ENCODE measurements at regions not wholly inside any gene's neighbourhood (a gene's known extent, or its start where the extent isn't known, plus 50 kb on each side); places are given as distances from the start of the nearest gene placed in this dataset.

DNA sequence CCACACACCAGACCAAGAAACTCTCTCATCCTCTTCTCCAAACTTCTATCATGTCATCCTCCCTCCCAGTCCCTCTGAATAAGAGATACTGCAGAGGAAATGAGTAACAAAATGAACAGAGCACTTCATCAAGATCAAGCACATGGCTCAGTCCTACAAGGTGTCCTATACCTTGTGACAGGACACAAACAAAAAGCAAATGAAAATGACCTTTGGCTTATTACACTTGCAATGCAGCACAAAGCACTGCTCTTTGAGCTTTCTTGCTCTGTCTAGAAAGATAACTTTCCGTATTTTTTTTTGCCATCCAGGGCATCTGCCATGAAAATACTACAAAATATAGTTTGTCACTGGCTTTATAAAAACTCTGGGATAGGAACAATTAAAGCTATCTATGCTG is 402.7 kb downstream of the HNRNPD start:
- Histone ChIP-seq H3K9ac (ENCODE audit: insufficient read depth, low read length) (no peak overlapping the region), H3K4me1 (ENCODE audit: control insufficient read depth, extremely low read depth, insufficient read depth, low read length) (no peaks in the 10 kb centered on the region), H3K4me3 (replicated peaks in 1 of 4; ENCODE audit: control extremely low read depth in 1 of 4, insufficient read depth in 1 of 4, low read depth in 3 of 4, low read length in 4 of 4) (no peak overlapping the region), H3K79me2 (ENCODE audit: control insufficient read depth, insufficient read depth, low read length) (no peaks in the 10 kb centered on the region), H3K4me2 (ENCODE audit: extremely low read depth, insufficient read depth, low read length) (no peak overlapping the region), H4K20me1 (ENCODE audit: control insufficient read depth, extremely low read depth, insufficient read depth, low read length) (no peaks in the 10 kb centered on the region), H3K27ac (ENCODE audit: insufficient read depth, low read length) (no peak overlapping the region), H3K36me3 (ENCODE audit: control insufficient read depth, insufficient read depth, low read length) (no peaks in the 10 kb centered on the region), H3K9me3 (ENCODE audit: control insufficient read depth, insufficient read depth, low read depth, low read length) (no peaks in the 10 kb centered on the region), H2AFZ (ENCODE audit: low read length) (no peak overlapping the region), H3K27me3 (ENCODE audit: control insufficient read depth, insufficient read depth, low read length) (no peaks in the 10 kb centered on the region)
- TF ChIP-seq, protein P1, sequence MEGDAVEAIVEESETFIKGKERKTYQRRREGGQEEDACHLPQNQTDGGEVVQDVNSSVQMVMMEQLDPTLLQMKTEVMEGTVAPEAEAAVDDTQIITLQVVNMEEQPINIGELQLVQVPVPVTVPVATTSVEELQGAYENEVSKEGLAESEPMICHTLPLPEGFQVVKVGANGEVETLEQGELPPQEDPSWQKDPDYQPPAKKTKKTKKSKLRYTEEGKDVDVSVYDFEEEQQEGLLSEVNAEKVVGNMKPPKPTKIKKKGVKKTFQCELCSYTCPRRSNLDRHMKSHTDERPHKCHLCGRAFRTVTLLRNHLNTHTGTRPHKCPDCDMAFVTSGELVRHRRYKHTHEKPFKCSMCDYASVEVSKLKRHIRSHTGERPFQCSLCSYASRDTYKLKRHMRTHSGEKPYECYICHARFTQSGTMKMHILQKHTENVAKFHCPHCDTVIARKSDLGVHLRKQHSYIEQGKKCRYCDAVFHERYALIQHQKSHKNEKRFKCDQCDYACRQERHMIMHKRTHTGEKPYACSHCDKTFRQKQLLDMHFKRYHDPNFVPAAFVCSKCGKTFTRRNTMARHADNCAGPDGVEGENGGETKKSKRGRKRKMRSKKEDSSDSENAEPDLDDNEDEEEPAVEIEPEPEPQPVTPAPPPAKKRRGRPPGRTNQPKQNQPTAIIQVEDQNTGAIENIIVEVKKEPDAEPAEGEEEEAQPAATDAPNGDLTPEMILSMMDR (conservative IDR thresholded peaks at IDR 0.05 in 1 of 2, IDR thresholded peaks at IDR 0.05 in 1 of 2; ENCODE audit: low read depth in 1 of 2, low read length in 2 of 2): no peak
- DNase-seq (ENCODE audit: low read depth in 2 of 2): no peak

DNA sequence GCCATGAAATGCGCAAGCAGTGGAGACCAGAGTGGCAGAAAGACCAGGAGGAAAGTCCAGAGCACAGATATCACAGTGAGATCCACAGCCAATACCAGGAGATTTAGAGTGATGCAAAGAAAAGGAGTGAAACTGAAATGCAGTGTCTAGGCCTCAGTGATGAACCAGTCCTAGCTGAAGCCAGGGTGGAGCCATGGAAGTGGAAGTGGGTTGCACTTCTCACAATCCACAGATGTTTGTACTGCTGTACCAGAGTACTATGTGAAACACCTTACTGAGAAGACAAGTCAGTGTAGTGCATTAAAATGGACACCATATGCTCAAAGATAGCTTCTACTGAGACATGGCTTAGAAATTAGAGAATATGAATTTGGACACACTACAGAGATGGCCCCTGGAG is 403.3 kb downstream of the HNRNPD start:
- Histone ChIP-seq H3K9ac (ENCODE audit: insufficient read depth, low read length) (no peak overlapping the region), H3K4me2 (ENCODE audit: extremely low read depth, insufficient read depth, low read length) (no peak overlapping the region), H2AFZ (ENCODE audit: low read length) (no peak overlapping the region), H3K4me3 (replicated peaks in 1 of 4; ENCODE audit: control extremely low read depth in 1 of 4, insufficient read depth in 1 of 4, low read depth in 3 of 4, low read length in 4 of 4) (no peak overlapping the region), H3K27ac (ENCODE audit: insufficient read depth, low read length) (no peak overlapping the region), H4K20me1 (ENCODE audit: control insufficient read depth, extremely low read depth, insufficient read depth, low read length) (no peaks in the 10 kb centered on the region), H3K9me3 (ENCODE audit: control insufficient read depth, insufficient read depth, low read depth, low read length) (no peaks in the 10 kb centered on the region), H3K79me2 (ENCODE audit: control insufficient read depth, insufficient read depth, low read length) (no peaks in the 10 kb centered on the region), H3K4me1 (ENCODE audit: control insufficient read depth, extremely low read depth, insufficient read depth, low read length) (no peaks in the 10 kb centered on the region), H3K36me3 (ENCODE audit: control insufficient read depth, insufficient read depth, low read length) (no peaks in the 10 kb centered on the region), H3K27me3 (ENCODE audit: control insufficient read depth, insufficient read depth, low read length) (no peaks in the 10 kb centered on the region)
- DNase-seq (ENCODE audit: low read depth in 2 of 2): no peak
- TF ChIP-seq, protein P1 (conservative IDR thresholded peaks at IDR 0.05 in 1 of 2, IDR thresholded peaks at IDR 0.05 in 1 of 2; ENCODE audit: low read depth in 1 of 2, low read length in 2 of 2): no peak
- TF ChIP-seq EZH2 (IDR thresholded peaks at IDR 0.05; ENCODE audit: low read length, missing control alignments): no peak

DNA sequence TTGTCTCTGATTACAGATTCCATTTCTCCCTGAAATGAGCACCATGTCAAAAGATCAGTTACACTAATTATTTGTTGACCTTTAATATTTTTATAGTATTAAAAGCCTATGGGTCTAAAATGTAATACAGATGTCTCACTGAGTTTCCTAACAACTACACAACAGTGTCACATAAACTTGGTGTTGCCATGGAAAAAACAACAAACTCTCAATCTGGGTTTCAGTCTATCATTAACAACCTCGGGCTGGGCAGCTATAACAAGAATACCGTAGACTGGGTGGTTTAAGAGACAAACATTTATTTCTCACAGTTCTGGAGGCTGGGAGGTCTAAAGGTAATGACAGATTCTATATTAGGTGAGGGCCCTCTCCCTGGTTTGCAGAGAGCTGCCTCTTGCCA is 407.1 kb downstream of the HNRNPD start:
- Histone ChIP-seq H3K27ac (ENCODE audit: insufficient read depth, low read length) (no peak overlapping the region), H3K9me3 (ENCODE audit: control insufficient read depth, insufficient read depth, low read depth, low read length) (no peaks in the 10 kb centered on the region), H4K20me1 (ENCODE audit: control insufficient read depth, extremely low read depth, insufficient read depth, low read length) (no peaks in the 10 kb centered on the region), H3K36me3 (ENCODE audit: control insufficient read depth, insufficient read depth, low read length) (no peaks in the 10 kb centered on the region), H3K4me1 (ENCODE audit: control insufficient read depth, extremely low read depth, insufficient read depth, low read length) (no peaks in the 10 kb centered on the region), H3K9ac (ENCODE audit: insufficient read depth, low read length) (no peak overlapping the region), H3K79me2 (ENCODE audit: control insufficient read depth, insufficient read depth, low read length) (no peaks in the 10 kb centered on the region), H3K4me2 (ENCODE audit: extremely low read depth, insufficient read depth, low read length) (no peak overlapping the region), H2AFZ (ENCODE audit: low read length) (no peak overlapping the region), H3K27me3 (ENCODE audit: control insufficient read depth, insufficient read depth, low read length) (no peaks in the 10 kb centered on the region), H3K4me3 (replicated peaks in 1 of 4; ENCODE audit: control extremely low read depth in 1 of 4, insufficient read depth in 1 of 4, low read depth in 3 of 4, low read length in 4 of 4) (no peak overlapping the region)
- no peak for DNase-seq (ENCODE audit: low read depth in 2 of 2)
- no peak for TF ChIP-seq EZH2 (IDR thresholded peaks at IDR 0.05; ENCODE audit: low read length, missing control alignments)
- TF ChIP-seq, protein P1 (conservative IDR thresholded peaks at IDR 0.05 in 1 of 2, IDR thresholded peaks at IDR 0.05 in 1 of 2; ENCODE audit: low read depth in 1 of 2, low read length in 2 of 2): no peak
